HEK293 (cell line): ENCODE measurements at regions not wholly inside any gene's neighbourhood (a gene's known extent, or its start where the extent isn't known, plus 50 kb on each side); places are given as distances from the start of the nearest gene placed in this dataset.

ENCODE experiments used
- CTCF ChIA-PET: fragments of 350-600 bp; formaldehyde crosslinking; extraction: SDS; loops from one replicate; lab custom pipeline; 2021; ENCODE audit warnings: antibody characterized with exemption; lab: Yijun Ruan, JAX
- POLR2A ChIA-PET: fragments of 300-600 bp; formaldehyde crosslinking; extraction: SDS; loops from one replicate; lab custom pipeline; 2020; ENCODE audit warnings: antibody characterized with exemption, inconsistent platforms; lab: Yijun Ruan, JAX
- H3K27ac ChIP-seq: fragments of 200-500 bp; sonication (Bioruptor generic); 2 replicates; pipeline ENCODE4 v1.5.1; 2014; ENCODE audit warnings: low read depth, low read length, control low read depth, inconsistent platforms; ENCODE audit errors: extremely low read depth
- H3K36me3 ChIP-seq, 2 experiments: fragments of 200-500 bp in 1 of 2; sonication (Bioruptor generic) in 1 of 2; 1 replicate in 1 of 2; 2 replicates in 1 of 2; pipeline ENCODE4 v1.5.1; 2014 to 2017; ENCODE audit warnings: inconsistent platforms in 2 of 2, low read length in 2 of 2; ENCODE audit not compliant: control insufficient read depth in 2 of 2, insufficient read depth in 1 of 2
- H3K4me1 ChIP-seq: fragments of 200-500 bp; sonication (Bioruptor generic); 2 replicates; pipeline ENCODE4 v1.5.1; 2014; ENCODE audit warnings: mild to moderate bottlenecking, low read length, inconsistent platforms; ENCODE audit not compliant: control insufficient read depth, insufficient read depth
- H3K4me3 ChIP-seq: 2 replicates; pipeline ENCODE4 v1.5.1; 2011; ENCODE audit warnings: low read depth, mild to moderate bottlenecking, control low read depth, low read length, moderate library complexity
- H3K9me3 ChIP-seq: fragments of 200-500 bp; sonication (Bioruptor generic); 2 replicates; pipeline ENCODE4 v1.5.1; 2014; ENCODE audit warnings: low read depth, low read length, inconsistent platforms; ENCODE audit not compliant: control insufficient read depth, insufficient read depth
- ATF2 ChIP-seq: fragments of 450-650 bp; formaldehyde crosslinking; IDR thresholded peaks from 2 replicates; pipeline ENCODE4 v1.5.1; 2016; ENCODE audit warnings: missing biosample characterization, missing genetic modification characterization, low read depth
- FEZF1 ChIP-seq: fragments of 450-650 bp; formaldehyde crosslinking; IDR thresholded peaks from 2 replicates; pipeline ENCODE4 v1.5.1; 2016; ENCODE audit warnings: missing biosample characterization, missing genetic modification characterization
- GFI1B ChIP-seq: fragments of 450-650 bp; formaldehyde crosslinking; IDR thresholded peaks from 2 replicates; pipeline ENCODE4 v1.5.1; 2016; ENCODE audit warnings: missing biosample characterization, missing genetic modification characterization
- HOXC10 ChIP-seq: sonication (generic); formaldehyde crosslinking; IDR thresholded peaks from 2 replicates; pipeline ENCODE4 v1.8.1; 2023; ENCODE audit warnings: mild to moderate bottlenecking, missing genetic modification reagents
- INSM2 ChIP-seq: fragments of 450-650 bp; formaldehyde crosslinking; IDR thresholded peaks from 2 replicates; pipeline ENCODE4 v1.5.1; 2016; ENCODE audit warnings: missing biosample characterization, missing genetic modification characterization
- KLF9 ChIP-seq: fragments of 450-650 bp; formaldehyde crosslinking; IDR thresholded peaks from 2 replicates; pipeline ENCODE4 v1.5.1; 2016; ENCODE audit warnings: missing biosample characterization, missing genetic modification characterization, low read depth
- OVOL3 ChIP-seq: fragments of 450-650 bp; formaldehyde crosslinking; IDR thresholded peaks from 2 replicates; pipeline ENCODE4 v1.5.1; 2016; ENCODE audit warnings: missing biosample characterization, missing genetic modification characterization
- REPIN1 ChIP-seq: fragments of 450-650 bp; formaldehyde crosslinking; IDR thresholded peaks from 2 replicates; pipeline ENCODE4 v1.5.1; 2017; ENCODE audit warnings: missing biosample characterization, missing genetic modification characterization, low read depth
- SALL2 ChIP-seq: fragments of 450-650 bp; formaldehyde crosslinking; IDR thresholded peaks from 2 replicates; pipeline ENCODE4 v1.5.0; 2017; ENCODE audit warnings: missing biosample characterization, mild to moderate bottlenecking, missing genetic modification characterization, borderline replicate concordance
- SETDB1 ChIP-seq: IDR thresholded peaks from one replicate; pipeline ENCODE4 v1.6.1; 2017; ENCODE audit warnings: mild to moderate bottlenecking, low read length, moderate library complexity, mixed read lengths; ENCODE audit not compliant: insufficient read length
- YY2 ChIP-seq: fragments of 450-650 bp; formaldehyde crosslinking; IDR thresholded peaks from 2 replicates; pipeline ENCODE4 v1.5.1; 2016; ENCODE audit warnings: missing biosample characterization, missing genetic modification characterization
- ZBTB49 ChIP-seq: fragments of 450-650 bp; formaldehyde crosslinking; IDR thresholded peaks from 2 replicates; pipeline ENCODE4 v1.5.1; 2016; ENCODE audit warnings: missing biosample characterization, missing genetic modification characterization, low read depth
- ZFP41 ChIP-seq: fragments of 450-650 bp; formaldehyde crosslinking; IDR thresholded peaks from 2 replicates; pipeline ENCODE4 v1.5.1; 2016; ENCODE audit warnings: missing biosample characterization, missing genetic modification characterization, borderline replicate concordance
- ZNF16 ChIP-seq: fragments of 450-650 bp; formaldehyde crosslinking; IDR thresholded peaks from 2 replicates; pipeline ENCODE4 v1.5.1; 2016; ENCODE audit warnings: low read depth, missing biosample characterization, missing genetic modification characterization
- ZNF19 ChIP-seq: fragments of 450-650 bp; formaldehyde crosslinking; IDR thresholded peaks from 2 replicates; pipeline ENCODE4; 2016; ENCODE audit warnings: missing biosample characterization, missing genetic modification characterization, low read depth
- ZNF341 ChIP-seq: fragments of 450-650 bp; formaldehyde crosslinking; IDR thresholded peaks from 2 replicates; pipeline ENCODE4; 2016; ENCODE audit warnings: low read depth, missing biosample characterization, missing genetic modification characterization
- ZNF501 ChIP-seq: fragments of 450-650 bp; formaldehyde crosslinking; IDR thresholded peaks from 2 replicates; pipeline ENCODE4 v1.5.1; 2016; ENCODE audit warnings: missing biosample characterization, missing genetic modification characterization
- ZNF514 ChIP-seq: fragments of 450-650 bp; formaldehyde crosslinking; IDR thresholded peaks from 2 replicates; pipeline ENCODE4 v1.5.1; 2016; ENCODE audit warnings: missing biosample characterization, missing genetic modification characterization
- ZNF600 ChIP-seq: fragments of 450-650 bp; formaldehyde crosslinking; IDR thresholded peaks from 2 replicates; pipeline ENCODE4 v1.5.1; 2016; ENCODE audit warnings: missing biosample characterization, missing genetic modification characterization
- ZNF621 ChIP-seq: fragments of 450-650 bp; formaldehyde crosslinking; IDR thresholded peaks from 2 replicates; pipeline ENCODE4 v1.5.1; 2017; ENCODE audit warnings: missing biosample characterization, missing genetic modification characterization
- ZNF624 ChIP-seq: fragments of 450-650 bp; formaldehyde crosslinking; IDR thresholded peaks from 2 replicates; pipeline ENCODE4 v1.5.1; 2017; ENCODE audit warnings: missing biosample characterization, missing genetic modification characterization
- ZNF654 ChIP-seq: fragments of 450-650 bp; formaldehyde crosslinking; IDR thresholded peaks from 2 replicates; pipeline ENCODE4 v1.5.1; 2016; ENCODE audit warnings: low read depth, missing biosample characterization, missing genetic modification characterization
- ZSCAN23 ChIP-seq: fragments of 450-650 bp; formaldehyde crosslinking; IDR thresholded peaks from 2 replicates; pipeline ENCODE4 v1.5.1; 2016; ENCODE audit warnings: missing biosample characterization, missing genetic modification characterization
- ZXDB ChIP-seq: fragments of 450-650 bp; formaldehyde crosslinking; IDR thresholded peaks from 2 replicates; pipeline ENCODE4 v1.5.1; 2016; ENCODE audit warnings: missing biosample characterization, missing genetic modification characterization

- Histone ChIP-seq H3K4me1 (no peaks in the 10 kb centered on the region), H3K9me3 (no peaks in the 10 kb centered on the region), H3K36me3 (no peaks in the 10 kb centered on the region), H3K4me3 (no peak overlapping the region), H3K27ac (no peak overlapping the region)
- TF ChIP-seq SETDB1 (peak; percentile 61), ZNF514 (no peak)
- ChIA-PET POLR2A (no interaction called here), CTCF (no interaction called here)
These were observed 153.6 kb upstream of the PLEKHA5 start for GRCh38 chr12:18975933-18976332.

GRCh38 chr12:18979401-18980126 is 150.0 kb upstream of the PLEKHA5 start:
- ChIA-PET CTCF (no interaction called here), POLR2A (no interaction called here)
- Histone ChIP-seq H3K36me3 (no peaks in the 10 kb centered on the region), H3K9me3 (no peaks in the 10 kb centered on the region), H3K27ac (no peak overlapping the region), H3K4me3 (no peak overlapping the region), H3K4me1 (no peaks in the 10 kb centered on the region)
- no peak for TF ChIP-seq ZSCAN23 (tag by site-specific recombination)

- H3K9me3 ChIP-seq = no peaks in the 10 kb centered on the region
- TF ChIP-seq ZFP41 = no peak
- TF ChIP-seq FEZF1 (tag by site-specific recombination) = no peak
- TF ChIP-seq ZNF600 (tag by site-specific recombination) = no peak
- TF ChIP-seq INSM2 (tag by site-specific recombination) = no peak
- no peak for TF ChIP-seq ZXDB
- TF ChIP-seq SALL2 (tag by site-specific recombination) = no peak
- no peak for TF ChIP-seq REPIN1 (tag by site-specific recombination)
- no peak for TF ChIP-seq ZBTB49
- TF ChIP-seq HOXC10 (CRISPR knock-in tag) = no peak
- TF ChIP-seq, all 188 proteins: peak for 0
- no peak overlapping the region for H3K27ac ChIP-seq
- CTCF ChIA-PET = no interaction called here
- POLR2A ChIA-PET = no interaction called here
- H3K4me1 ChIP-seq = no peaks in the 10 kb centered on the region
- no peaks in the 10 kb centered on the region for H3K36me3 ChIP-seq
- H3K4me3 ChIP-seq = no peak overlapping the region
These were observed 147.8 kb upstream of the PLEKHA5 start for GRCh38 chr12:18981732-18982131.

- no peaks in the 10 kb centered on the region for H3K4me1 ChIP-seq
- H3K9me3 ChIP-seq = no peaks in the 10 kb centered on the region
- no peak overlapping the region for H3K27ac ChIP-seq
- CTCF ChIA-PET = no interaction called here
- H3K4me3 ChIP-seq = no peak overlapping the region
- POLR2A ChIA-PET = no interaction called here
- no peaks in the 10 kb centered on the region for H3K36me3 ChIP-seq
- TF ChIP-seq GFI1B (tag by site-specific recombination) = no peak
- TF ChIP-seq YY2 (tag by site-specific recombination) = no peak
- TF ChIP-seq ZNF621 (tag by site-specific recombination) = no peak
- TF ChIP-seq ZNF16 (tag by site-specific recombination) = no peak
- TF ChIP-seq OVOL3 (tag by site-specific recombination) = no peak
- TF ChIP-seq ATF2 (tag by site-specific recombination) = no peak
- TF ChIP-seq ZNF19 (tag by site-specific recombination) = no peak
- no peak for TF ChIP-seq ZNF624 (tag by site-specific recombination)
- TF ChIP-seq ZNF501 = no peak
- no peak for TF ChIP-seq ZNF654 (tag by site-specific recombination)
- no peak for TF ChIP-seq ZNF341 (tag by site-specific recombination)
- TF ChIP-seq KLF9 (tag by site-specific recombination) = no peak
These were observed 147.1 kb upstream of the PLEKHA5 start for GRCh38 chr12:18982226-18982949.
